NCI-H1092 (cell line): ENCODE measurements at regions not wholly inside any gene's neighbourhood (a gene's known extent, or its start where the extent isn't known, plus 50 kb on each side); places are given as distances from the start of the nearest gene placed in this dataset.

Experiments used
- DNase-seq: peaks from one replicate; lab custom pipeline; 2025; lab: John Stamatoyannopoulos, UW

GRCh38 chr20:48205281-48205782 lies 420.1 kb upstream of the SULF2 start:
- DNase-seq = no peak

GRCh38 chr20:48204499-48204898 lies 419.2 kb upstream of the SULF2 start:
- no peak for DNase-seq

DNA sequence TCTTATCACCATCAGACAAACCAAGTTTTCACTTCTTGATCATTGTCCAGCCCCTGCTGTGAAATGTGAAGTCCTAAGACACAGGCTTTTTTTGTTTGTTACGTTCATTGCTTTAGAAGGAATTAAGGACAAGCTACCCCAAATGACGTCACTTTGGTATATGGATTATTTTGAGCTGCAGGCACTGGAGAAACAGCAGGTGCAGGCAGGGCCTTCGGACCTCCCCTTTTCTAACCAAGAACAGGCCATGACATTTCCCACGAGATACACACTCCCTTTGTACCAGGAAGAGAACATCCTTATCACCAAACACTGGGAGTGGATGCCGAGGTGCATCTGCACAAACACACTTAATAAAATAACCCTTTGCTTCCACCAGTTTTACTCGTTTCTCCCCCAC lies 418.0 kb upstream of the SULF2 start:
- DNase-seq = no peak

DNA sequence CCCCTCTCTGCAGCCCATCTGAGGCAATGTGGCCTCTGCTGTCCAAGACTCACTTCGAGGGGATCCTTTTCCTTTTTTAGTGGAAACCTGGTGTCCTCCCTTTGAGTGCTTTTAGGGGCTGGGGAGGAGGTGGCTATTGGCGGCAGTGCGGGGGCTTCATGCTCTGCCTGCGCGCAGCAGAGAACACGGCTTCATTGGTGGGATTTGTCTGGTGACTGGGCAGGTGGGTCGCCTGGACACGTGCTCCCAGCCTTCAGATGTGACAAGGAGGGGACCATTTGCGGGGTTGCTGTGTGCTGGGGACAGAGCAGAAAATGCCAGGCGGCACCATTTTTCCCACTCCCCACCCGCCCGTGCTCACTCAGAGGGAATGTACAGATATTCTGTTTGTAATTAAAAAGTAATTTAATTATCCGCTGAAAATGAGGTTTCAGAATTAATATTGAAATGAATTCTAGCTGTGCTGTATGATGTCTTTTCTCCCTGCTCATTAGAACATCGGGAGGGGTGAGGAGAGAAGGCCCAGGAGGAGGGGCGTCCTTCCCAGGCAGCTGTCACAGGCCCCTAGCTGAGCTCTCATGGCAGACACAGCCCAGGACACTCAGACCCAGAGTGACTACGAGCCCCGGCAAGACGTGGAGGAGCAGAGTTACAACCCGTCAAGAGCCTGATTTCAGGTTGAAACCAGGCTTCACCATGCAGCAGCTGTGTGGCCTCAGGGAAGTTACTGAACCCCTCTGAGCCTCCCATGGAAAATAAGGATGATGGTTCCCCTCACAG lies 417.2 kb upstream of the SULF2 start:
- no peak for DNase-seq

GRCh38 chr20:48201885-48202284 lies 416.6 kb upstream of the SULF2 start:
- no peak for DNase-seq

DNA sequence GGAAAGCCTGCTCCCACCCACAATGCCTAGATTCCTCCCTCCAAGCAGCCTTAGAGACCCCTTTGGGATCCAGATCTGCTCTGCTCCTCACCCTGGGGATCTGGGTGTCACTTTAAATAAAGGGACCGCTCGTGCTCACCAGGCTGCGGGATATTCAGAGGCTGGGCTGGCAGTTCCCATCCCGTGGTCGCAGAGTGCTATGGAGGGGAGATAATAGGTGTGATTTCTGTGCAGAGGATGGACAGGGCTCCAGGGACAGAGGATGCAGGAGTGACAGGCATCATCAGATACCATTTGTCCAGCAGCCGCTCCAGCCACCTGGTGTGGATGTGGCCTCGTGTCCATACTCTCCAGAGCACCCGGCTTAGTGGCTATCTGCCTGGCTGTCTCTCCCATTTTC lies 415.9 kb upstream of the SULF2 start:
- no peak for DNase-seq

DNA sequence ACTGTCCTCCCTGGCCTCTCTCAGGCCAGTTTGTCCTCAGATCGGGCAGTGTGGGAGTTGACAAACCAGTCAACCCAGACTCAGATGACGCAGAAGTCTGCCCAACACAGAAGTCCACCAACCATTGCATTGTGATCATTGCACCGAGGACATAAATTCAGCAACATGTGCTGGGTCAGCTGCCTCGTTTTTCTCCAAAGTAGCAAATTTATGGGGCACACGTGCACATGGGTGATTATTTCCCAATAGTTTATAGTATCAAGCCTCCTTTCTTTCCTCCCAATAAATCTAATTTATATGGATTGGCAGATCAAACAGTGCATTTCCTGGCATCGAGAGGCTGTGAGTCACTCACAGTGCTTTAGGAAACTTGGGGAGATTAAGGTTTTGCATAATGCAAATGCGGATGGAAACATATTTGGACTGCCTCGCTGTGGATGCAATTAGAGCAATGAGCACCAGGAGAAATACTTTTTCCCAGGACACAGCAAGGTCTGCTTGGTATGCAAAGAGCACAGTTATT lies 413.7 kb upstream of the SULF2 start:
- DNase-seq = no peak

DNA sequence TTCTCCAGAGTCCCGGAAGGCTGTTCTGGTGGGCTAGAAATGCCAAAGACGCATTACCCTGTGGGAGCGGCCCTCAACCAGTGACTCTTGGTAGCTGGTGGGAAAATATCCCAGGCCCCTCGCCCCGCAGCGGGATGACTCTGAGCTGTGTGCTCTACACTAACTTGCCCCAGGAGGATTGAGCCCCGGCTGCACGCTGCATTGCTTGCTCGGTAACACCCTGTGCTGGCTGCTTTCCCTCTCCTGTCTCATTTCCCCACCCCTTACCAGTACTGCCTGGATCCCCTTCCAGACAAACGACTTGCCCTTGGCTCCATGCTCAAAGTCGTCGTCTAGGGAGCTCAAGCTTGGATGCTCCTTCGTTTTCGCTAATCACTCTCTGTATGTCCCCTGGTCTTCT lies 411.8 kb upstream of the SULF2 start:
- DNase-seq = no peak

GRCh38 chr20:48196486-48196885 lies 411.2 kb upstream of the SULF2 start:
- DNase-seq = no peak

DNA sequence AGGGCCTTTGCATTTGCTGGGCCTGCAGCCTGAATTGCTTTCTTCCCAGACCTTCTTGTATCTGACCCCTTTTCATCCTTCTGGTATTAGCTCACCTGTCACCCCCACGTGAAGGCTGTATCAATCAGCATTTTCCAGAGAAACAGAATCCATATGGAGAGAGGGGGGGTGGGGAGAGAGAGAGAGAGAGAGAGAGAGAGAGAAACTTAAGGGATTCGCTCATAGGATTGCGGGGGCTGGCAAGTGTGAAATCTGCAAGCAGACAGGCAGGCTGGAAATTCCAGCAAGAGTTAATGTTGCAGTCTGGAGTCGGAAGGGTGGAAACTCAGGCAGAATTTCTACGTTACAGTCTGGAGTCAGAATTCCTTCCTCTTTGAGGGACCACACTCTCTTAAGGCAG lies 410.7 kb upstream of the SULF2 start:
- no peak for DNase-seq

- DNase-seq = no peak
Measured at GRCh38 chr20:48195121-48195870, 410.0 kb upstream of the SULF2 start.

GRCh38 chr20:48194583-48194982 lies 409.3 kb upstream of the SULF2 start:
- peak; percentile 55 for DNase-seq

DNA sequence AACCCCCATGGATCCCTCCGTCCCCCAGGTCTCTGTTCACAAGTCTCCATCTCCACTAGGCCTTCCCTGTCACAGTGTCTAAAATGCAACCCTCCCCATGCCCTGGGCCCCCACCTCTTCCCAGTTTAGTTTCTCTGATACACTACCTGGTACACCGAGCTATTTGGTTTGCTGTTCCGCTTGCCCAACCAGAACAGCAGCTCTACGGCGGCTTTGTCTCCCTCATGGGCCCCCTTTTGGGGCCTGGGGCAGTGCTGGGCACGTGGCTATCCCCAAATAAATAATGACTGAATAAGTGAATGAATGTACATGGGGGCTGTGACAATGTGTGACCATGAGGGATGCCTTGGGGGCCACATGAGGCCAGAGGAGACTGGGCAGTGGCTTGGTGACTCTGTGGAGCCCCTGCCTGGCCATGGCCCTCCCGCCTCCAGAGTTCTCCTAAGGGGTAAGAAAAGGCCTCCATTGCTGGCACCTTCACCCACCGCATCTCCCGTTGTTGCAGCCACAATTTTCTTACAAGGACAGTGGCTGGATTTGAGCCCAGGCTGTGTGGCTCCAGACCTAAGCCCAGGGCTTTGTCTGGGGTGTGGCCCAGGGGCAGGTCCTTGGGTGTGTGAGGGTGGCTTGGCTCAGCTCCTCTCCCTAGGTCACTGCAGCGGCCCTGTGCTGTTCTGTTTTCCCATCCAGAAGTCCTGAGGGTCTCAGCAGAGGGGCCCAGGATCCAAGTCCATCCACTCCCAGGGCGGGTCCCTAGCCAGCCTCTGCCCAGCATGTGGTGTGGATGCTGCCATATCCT lies 408.5 kb upstream of the SULF2 start:
- no peak for DNase-seq

- DNase-seq = no peak
Measured at GRCh38 chr20:48192109-48192508, 406.8 kb upstream of the SULF2 start.

GRCh38 chr20:48191200-48191599 lies 405.9 kb upstream of the SULF2 start:
- no peak for DNase-seq

GRCh38 chr20:48190757-48191156 lies 405.5 kb upstream of the SULF2 start:
- DNase-seq = no peak

GRCh38 chr20:48189181-48189580 lies 403.9 kb upstream of the SULF2 start:
- DNase-seq = no peak

DNA sequence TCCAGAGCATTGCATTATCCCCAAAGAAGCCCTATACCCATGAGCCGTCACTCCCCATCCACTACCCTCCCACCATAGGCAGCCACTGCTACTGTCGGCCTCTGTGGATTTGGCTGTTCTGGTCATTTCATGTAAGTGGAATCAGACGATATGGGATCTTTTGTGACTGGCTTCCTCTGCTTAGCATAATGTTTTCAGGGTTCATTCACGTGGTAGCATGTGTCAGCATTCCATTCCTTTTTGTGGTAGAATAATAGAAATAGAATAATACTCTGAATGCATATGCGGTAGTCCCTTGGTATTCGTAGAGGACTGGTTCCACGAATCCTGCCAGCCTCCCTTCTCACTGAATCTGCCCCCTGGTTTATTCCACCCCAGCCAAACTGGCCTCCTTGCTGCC lies 402.6 kb upstream of the SULF2 start:
- DNase-seq = no peak

DNA sequence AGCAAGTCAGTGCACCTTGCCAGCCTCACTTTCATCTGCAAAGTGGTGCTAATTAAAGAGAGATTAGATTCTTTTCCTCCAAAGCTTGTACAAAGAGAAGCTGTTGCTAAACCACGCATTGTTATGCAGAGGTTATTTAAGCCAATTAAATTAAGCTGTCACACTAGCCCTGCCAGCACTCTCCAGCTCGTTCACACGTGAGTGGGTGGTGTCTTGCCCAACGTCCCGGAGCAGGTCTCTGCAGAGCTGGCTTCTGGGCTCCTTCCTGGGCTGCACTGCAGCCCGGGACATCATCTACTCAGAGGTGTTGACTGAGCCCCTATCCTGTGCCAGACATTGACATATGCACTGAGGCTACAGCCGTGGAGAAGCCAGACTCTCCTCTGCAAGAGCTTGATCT lies 401.6 kb upstream of the SULF2 start:
- no peak for DNase-seq

DNA sequence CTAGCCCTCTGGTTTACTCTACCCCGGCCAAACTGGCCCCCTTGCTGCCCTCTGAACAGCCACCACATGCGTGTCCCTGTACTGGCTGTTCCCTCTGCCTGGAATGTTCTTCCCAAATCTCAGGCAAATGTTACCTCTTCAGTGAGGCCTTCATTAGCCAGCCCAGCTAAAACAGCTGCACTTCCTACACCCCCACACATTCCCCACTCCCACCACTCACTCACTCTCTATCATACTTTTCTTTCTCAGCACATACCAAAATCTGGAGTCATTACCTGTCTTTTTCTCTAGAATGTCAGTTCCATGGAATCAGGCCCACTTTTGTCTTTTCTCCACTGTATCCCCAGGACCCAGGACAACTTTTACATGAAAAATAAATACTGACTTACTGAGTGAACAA lies 401.2 kb upstream of the SULF2 start:
- DNase-seq = no peak

- DNase-seq = no peak
Measured at GRCh38 chr20:48184229-48184628, 398.9 kb upstream of the SULF2 start.

GRCh38 chr20:48181261-48181935 lies 396.1 kb upstream of the SULF2 start:
- no peak for DNase-seq
